Natural killer cell (primary cell): ENCODE measurements at regions not wholly inside any gene's neighbourhood (a gene's known extent, or its start where the extent isn't known, plus 50 kb on each side); places are given as distances from the start of the nearest gene placed in this dataset.
"Not testable (repeated sequence)": the region's sequence is repeated elsewhere in the genome, so short reads cannot be mapped to it uniquely, and the experiment has no call there.

Experiments
- ATAC-seq, 3 donors: fragments of 150-1000 bp in 2 of 3; fragments of 200-7000 bp in 1 of 3; cut with Tn5 transposase; 1 replicate in 1 of 3; 2 replicates in 2 of 3; pipeline ENCODE4 v1.10.0; 2021; ENCODE audit warnings: mild to moderate bottlenecking in 2 of 3, moderate library complexity in 2 of 3
- DNase-seq, 2 donors: peaks; one replicate each; pipeline versions ENCODE4 v3.0.0 to v3.0.0-alpha.2; 2013 to 2021; ENCODE audit warnings: mixed read lengths in 1 of 2
- H3K27ac ChIP-seq: one replicate; pipeline ENCODE4 v1.5.1; 2013; ENCODE audit warnings: mild to moderate bottlenecking, low read length
- H3K27me3 ChIP-seq: one replicate; pipeline ENCODE4 v1.6.1; 2013; ENCODE audit warnings: low read length; ENCODE audit not compliant: control insufficient read depth, insufficient read depth
- H3K36me3 ChIP-seq: one replicate; pipeline ENCODE4 v1.6.1; 2013; ENCODE audit warnings: low read length; ENCODE audit not compliant: control insufficient read depth, insufficient read depth
- H3K4me1 ChIP-seq: one replicate; pipeline ENCODE4 v1.6.1; 2013; ENCODE audit warnings: low read length; ENCODE audit not compliant: control insufficient read depth, insufficient read depth
- H3K4me3 ChIP-seq: one replicate; pipeline ENCODE4 v1.5.1; 2013; ENCODE audit warnings: low read length
- H3K9me3 ChIP-seq: one replicate; pipeline ENCODE4 v1.6.1; 2013; ENCODE audit warnings: low read length; ENCODE audit not compliant: control insufficient read depth, insufficient read depth
- H3K27ac Mint-ChIP-seq, 2 donors: one replicate each; pipeline ENCODE4 v1.8.0; 2022; ENCODE audit warnings: mild to moderate bottlenecking in 2 of 2, mixed read lengths in 2 of 2, moderate library complexity in 1 of 2
- H3K27me3 Mint-ChIP-seq, 2 donors: one replicate each; pipeline ENCODE4 v1.8.0; 2022; ENCODE audit warnings: low read depth in 2 of 2, mixed read lengths in 2 of 2
- H3K36me3 Mint-ChIP-seq: one replicate; pipeline ENCODE4 v1.8.0; 2022; ENCODE audit warnings: mixed read lengths
- H3K4me1 Mint-ChIP-seq, 2 donors: one replicate each; pipeline ENCODE4 v1.8.0; 2022; ENCODE audit warnings: mixed read lengths in 2 of 2
- H3K4me3 Mint-ChIP-seq: one replicate; pipeline ENCODE4 v1.8.0; 2022; ENCODE audit warnings: mild to moderate bottlenecking, moderate library complexity, mixed read lengths
- H3K9me3 Mint-ChIP-seq, 2 donors: one replicate each; pipeline ENCODE4 v1.8.0; 2022; ENCODE audit warnings: mixed read lengths in 2 of 2
- CTCF ChIP-seq: fragments of 200-600 bp; IDR thresholded peaks from one replicate; pipeline ENCODE4 v1.8.0; 2022; ENCODE audit warnings: antibody characterized with exemption
- WGBS: methylation state at CpG from one replicate; pipeline ENCODE4 v1.1.7; 2013; ENCODE audit warnings: missing lambda C conversion rate; ENCODE audit not compliant: insufficient coverage; 5-methylcytosine and 5-hydroxymethylcytosine counted together
- intact Hi-C: fragments of 100-400 bp; cut with micrococcal nuclease; formaldehyde crosslinking; loops from one replicate; pipeline ENCODE4 v1.14.2; 2022

GRCh38 chr2:183773775-183774174 is 649.5 kb downstream of the NUP35 start:
- H3K27me3 Mint-ChIP-seq, result no peaks in the 10 kb centered on the region
- intact Hi-C loops, result no loop called here
- TF ChIP-seq CTCF, result no peak
- WGBS, result 84% methylated on average over 2 of the region's 3 CpGs
- no peaks in the 10 kb centered on the region for H3K4me1 ChIP-seq
- ATAC-seq (no peak), DNase-seq (no peak)
- H3K27ac ChIP-seq, result no peak overlapping the region
- no peaks in the 10 kb centered on the region for H3K9me3 ChIP-seq
- H3K4me3 ChIP-seq, result no peak overlapping the region
- peaks cover 7% of the 10 kb centered on the region for H3K36me3 Mint-ChIP-seq
- no peak overlapping the region for H3K4me3 Mint-ChIP-seq
- peaks cover 24 to 31% of the 10 kb centered on the region in 2 donors for H3K9me3 Mint-ChIP-seq
- no peaks in the 10 kb centered on the region for H3K36me3 ChIP-seq
- no peak overlapping the region for H3K27ac Mint-ChIP-seq
- no peaks in the 10 kb centered on the region for H3K27me3 ChIP-seq
- H3K4me1 Mint-ChIP-seq, result no peaks in the 10 kb centered on the region

- ATAC-seq, result no peak
- H3K27ac Mint-ChIP-seq, result no peak overlapping the region
- Histone ChIP-seq H3K36me3 (no peaks in the 10 kb centered on the region), H3K27me3 (no peaks in the 10 kb centered on the region), H3K27ac (no peak overlapping the region), H3K9me3 (peaks cover 3% of the 10 kb centered on the region), H3K4me3 (no peak overlapping the region), H3K4me1 (no peaks in the 10 kb centered on the region)
- no peak for DNase-seq
- intact Hi-C loops, result no loop called here
- no peak overlapping the region for H3K4me3 Mint-ChIP-seq
- WGBS, result 100% methylated on average over 1 of the region's 2 CpGs
- no peaks in the 10 kb centered on the region for H3K36me3 Mint-ChIP-seq
- peaks cover 23 to 35% of the 10 kb centered on the region in 2 donors for H3K9me3 Mint-ChIP-seq
- no peak for TF ChIP-seq CTCF
- no peaks in the 10 kb centered on the region for H3K4me1 Mint-ChIP-seq
- H3K27me3 Mint-ChIP-seq, result no peaks in the 10 kb centered on the region
These were observed 655.8 kb downstream of the NUP35 start for GRCh38 chr2:183780072-183780471.

- intact Hi-C loops, result no loop called here
- DNase-seq (no peak), ATAC-seq (no peak)
- TF ChIP-seq CTCF, result no peak
- peaks cover 16 to 28% of the 10 kb centered on the region in 2 donors for H3K9me3 Mint-ChIP-seq
- Histone ChIP-seq H3K27ac (no peak overlapping the region), H3K27me3 (no peaks in the 10 kb centered on the region), H3K4me3 (no peak overlapping the region), H3K36me3 (no peaks in the 10 kb centered on the region), H3K4me1 (no peaks in the 10 kb centered on the region), H3K9me3 (peaks cover 3% of the 10 kb centered on the region)
- no peak overlapping the region for H3K4me3 Mint-ChIP-seq
- H3K4me1 Mint-ChIP-seq, result no peaks in the 10 kb centered on the region
- no peaks in the 10 kb centered on the region for H3K36me3 Mint-ChIP-seq
- no peak overlapping the region for H3K27ac Mint-ChIP-seq
- H3K27me3 Mint-ChIP-seq, result no peaks in the 10 kb centered on the region
- 59% methylated on average over 1 of the region's 1 CpG for WGBS
These were observed 658.2 kb downstream of the NUP35 start for GRCh38 chr2:183782436-183782835.

- DNase-seq, H3K36me3 ChIP-seq, intact Hi-C loops, H3K27ac ChIP-seq, H3K4me1 Mint-ChIP-seq, H3K27me3 Mint-ChIP-seq, H3K27ac Mint-ChIP-seq, H3K4me1 ChIP-seq, ATAC-seq, H3K4me3 ChIP-seq, H3K4me3 Mint-ChIP-seq, H3K27me3 ChIP-seq, H3K36me3 Mint-ChIP-seq: not testable (repeated sequence)
- H3K9me3 ChIP-seq, result peaks cover 14% of the 10 kb centered on the region
- H3K9me3 Mint-ChIP-seq, result peaks cover 12 to 22% of the 10 kb centered on the region in 2 donors
- WGBS, result 74% methylated on average over 8 of the region's 8 CpGs
These were observed 664.6 kb downstream of the NUP35 start for GRCh38 chr2:183788796-183789195.

- not testable (repeated sequence) for H3K36me3 ChIP-seq
These were observed 668.1 kb downstream of the NUP35 start for GRCh38 chr2:183792165-183792924.

More at GRCh38 chr2:183792165-183792924, 668.1 kb downstream of the NUP35 start:
- peaks cover 14% of the 10 kb centered on the region for H3K9me3 ChIP-seq
- H3K27ac Mint-ChIP-seq, H3K4me3 Mint-ChIP-seq, DNase-seq, ATAC-seq, H3K36me3 Mint-ChIP-seq, H3K27me3 Mint-ChIP-seq, H3K27me3 ChIP-seq, H3K4me1 ChIP-seq, H3K27ac ChIP-seq, H3K4me3 ChIP-seq, H3K4me1 Mint-ChIP-seq, intact Hi-C loops: not testable (repeated sequence)
- H3K9me3 Mint-ChIP-seq, result peaks cover 12 to 18% of the 10 kb centered on the region in 2 donors
- WGBS, result 91% methylated on average over 26 of the region's 26 CpGs
